Myocyte (in vitro differentiated cells): ENCODE measurements at regions not wholly inside any gene's neighbourhood (a gene's known extent, or its start where the extent isn't known, plus 50 kb on each side); places are given as distances from the start of the nearest gene placed in this dataset.

Experiments
- DNase-seq: peaks from one replicate; pipeline ENCODE4 v3.0.0-alpha.2; 2012; ENCODE audit warnings: low read depth

GRCh38 chr10:88107296-88108097 is 244.1 kb downstream of the PTEN start:
- no peak for DNase-seq

- peak; percentile 79 for DNase-seq
These were observed 244.7 kb downstream of the PTEN start for GRCh38 chr10:88108115-88108610.

GRCh38 chr10:88110355-88110754 is 246.9 kb downstream of the PTEN start:
- peak; percentile 74 for DNase-seq

- no peak for DNase-seq
These were observed 247.4 kb downstream of the PTEN start for GRCh38 chr10:88110822-88111221.

GRCh38 chr10:88111294-88111693 is 247.9 kb downstream of the PTEN start:
- DNase-seq = no peak

- peak; percentile 30 for DNase-seq
These were observed 249.8 kb downstream of the PTEN start for GRCh38 chr10:88113232-88113631.

GRCh38 chr10:88113657-88114272 is 250.3 kb downstream of the PTEN start:
- no peak for DNase-seq

- peak; percentile 23 for DNase-seq
These were observed 250.9 kb downstream of the PTEN start for GRCh38 chr10:88114368-88114767.

GRCh38 chr10:88115407-88115806 is 252.0 kb downstream of the PTEN start:
- peak; percentile 49 for DNase-seq

GRCh38 chr10:88115968-88116367 is 252.5 kb downstream of the PTEN start:
- peak; percentile 36 for DNase-seq

GRCh38 chr10:88116481-88116880 is 253.1 kb downstream of the PTEN start:
- DNase-seq = peak; percentile 60

GRCh38 chr10:88116971-88117626 is 253.7 kb downstream of the PTEN start:
- no peak for DNase-seq

- DNase-seq = no peak
These were observed 254.6 kb downstream of the PTEN start for GRCh38 chr10:88117869-88118632.

GRCh38 chr10:88118729-88119128 is 255.3 kb downstream of the PTEN start:
- peak; percentile 24 for DNase-seq

- no peak for DNase-seq
These were observed 255.7 kb downstream of the PTEN start for GRCh38 chr10:88119160-88119559.

GRCh38 chr10:88120075-88120474 is 256.6 kb downstream of the PTEN start:
- no peak for DNase-seq

GRCh38 chr10:88120599-88121333 is 257.3 kb downstream of the PTEN start:
- no peak for DNase-seq

- DNase-seq = no peak
These were observed 257.9 kb downstream of the PTEN start for GRCh38 chr10:88121361-88121760.

- no peak for DNase-seq
These were observed 258.7 kb downstream of the PTEN start for GRCh38 chr10:88122145-88122544.

GRCh38 chr10:88122576-88122975 is 259.2 kb downstream of the PTEN start:
- no peak for DNase-seq

GRCh38 chr10:88125766-88126165 is 262.3 kb downstream of the PTEN start:
- peak; percentile 47 for DNase-seq
